ENCODE measurements at regions not wholly inside any gene's neighbourhood (a gene's known extent, or its start where the extent isn't known, plus 50 kb on each side); places are given as distances from the start of the nearest gene placed in this dataset.
"Not testable (repeated sequence)": the region's sequence is repeated elsewhere in the genome, so short reads cannot be mapped to it uniquely, and the experiment has no call there.

DNA sequence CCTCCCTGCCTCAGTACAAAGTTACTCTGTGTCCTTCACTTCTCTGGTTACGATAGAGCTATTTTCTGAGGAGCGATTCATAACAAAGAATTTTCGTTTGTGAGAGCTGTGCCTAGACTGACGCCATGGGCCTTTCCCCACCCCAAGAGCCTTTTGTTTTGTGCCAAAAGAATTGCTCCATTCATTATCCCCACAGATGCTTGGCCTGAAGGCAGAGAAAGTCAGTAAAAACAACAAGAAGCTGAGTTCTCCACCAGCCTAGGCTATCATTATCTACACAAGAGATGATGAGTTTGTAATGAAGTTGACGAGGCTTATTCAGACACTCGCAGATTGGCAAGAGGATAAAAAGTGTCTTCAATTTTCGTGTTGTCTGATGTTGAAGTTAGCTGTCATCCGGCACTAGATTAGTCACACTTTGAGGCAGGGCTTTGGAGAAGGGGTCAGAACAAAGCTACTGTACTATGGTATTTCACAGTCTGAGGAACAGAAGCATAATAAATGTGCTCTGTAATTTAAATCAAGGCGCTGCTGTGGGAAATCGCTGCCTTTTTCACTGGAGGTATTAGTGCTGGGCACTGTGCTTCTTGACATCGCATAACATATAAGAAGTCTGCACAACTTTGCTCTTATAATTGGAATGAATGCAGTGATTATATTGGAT is 278.4 kb upstream of the FIGN start:
- DNase-seq: no peak

DNA sequence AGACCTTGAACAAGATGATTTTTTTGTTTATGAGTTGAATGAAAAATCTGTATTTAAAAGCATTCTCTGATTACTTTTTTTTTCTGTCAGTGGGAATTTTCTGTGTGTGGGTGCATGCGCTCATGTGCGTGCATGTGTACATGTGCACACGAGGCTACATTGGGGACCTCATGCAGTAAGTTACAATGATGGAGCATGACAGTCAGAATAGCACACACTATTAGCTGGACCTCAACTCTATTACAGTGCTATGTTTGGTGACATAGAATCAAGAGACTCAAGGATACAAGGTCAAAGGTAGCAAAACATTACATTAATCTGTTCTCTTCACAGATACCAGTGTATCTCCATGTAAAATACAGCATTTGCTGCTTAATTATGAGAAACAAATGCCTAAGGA is 276.8 kb upstream of the FIGN start:
- no peak for DNase-seq

DNA sequence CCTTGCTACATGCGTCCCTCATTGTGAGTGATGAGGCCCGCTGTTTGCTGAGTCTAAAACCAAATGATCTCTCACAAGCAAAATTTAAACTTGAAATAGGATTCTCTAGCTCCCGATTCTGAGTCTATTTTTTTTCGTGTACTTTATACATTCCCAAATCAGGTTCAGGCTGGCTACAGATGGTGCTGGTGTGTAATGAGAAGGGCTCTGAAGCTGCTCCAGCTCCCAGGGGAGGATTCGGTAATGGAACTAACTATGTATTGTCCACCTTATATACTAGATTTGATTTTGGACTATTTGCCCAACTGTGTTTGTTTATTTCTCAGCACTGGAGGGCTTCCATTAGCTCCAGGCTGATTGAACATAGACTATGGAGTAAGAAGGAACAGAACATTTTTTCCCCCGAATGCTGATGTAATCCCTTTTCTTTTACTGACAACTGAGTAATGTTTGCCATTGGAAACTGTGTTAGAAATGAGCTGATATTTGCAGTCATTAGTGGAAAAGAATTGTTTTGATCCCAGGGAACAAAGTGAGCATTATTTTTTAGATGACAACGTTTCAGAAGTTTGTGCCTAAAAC is 274.0 kb upstream of the FIGN start:
- no peak for DNase-seq

DNA sequence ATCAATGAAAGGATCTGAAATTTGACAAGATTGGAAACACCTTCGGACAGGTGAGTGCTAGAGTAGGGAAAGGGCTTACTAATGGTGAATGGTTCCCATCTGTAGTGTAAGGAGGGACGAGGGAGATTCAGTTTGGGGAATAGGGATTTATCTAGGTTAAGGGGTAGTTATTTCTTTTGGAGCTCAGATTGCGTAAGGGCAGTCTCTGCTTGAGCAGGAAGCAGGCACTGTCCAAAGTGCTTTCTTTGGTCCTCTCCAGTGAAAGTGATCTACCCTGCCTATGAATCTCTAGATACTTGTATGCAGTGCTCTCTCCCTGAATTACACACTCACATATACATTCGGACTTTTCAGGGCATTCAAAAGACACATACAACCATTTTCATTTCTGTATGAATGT is 272.9 kb upstream of the FIGN start:
- no peak for DNase-seq

DNA sequence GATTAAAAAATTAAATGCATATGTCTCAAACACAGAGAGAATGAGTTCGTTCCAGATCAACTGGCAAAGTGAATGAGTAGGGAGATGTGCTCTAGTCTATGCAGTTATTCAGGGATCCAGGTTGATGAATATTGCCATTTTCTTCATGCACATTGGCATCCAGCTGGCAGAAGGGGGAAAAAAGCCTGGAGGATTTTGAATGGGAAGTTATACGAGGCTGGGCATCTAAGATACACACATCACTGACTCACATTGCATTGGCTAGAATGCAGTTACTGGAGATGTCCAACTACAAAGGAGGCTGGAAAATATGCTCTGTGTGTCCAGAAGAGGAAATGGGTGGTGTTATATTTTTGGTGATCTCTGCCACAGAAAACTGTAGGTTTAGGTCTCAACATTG is 270.9 kb upstream of the FIGN start:
- no peak for DNase-seq

DNA sequence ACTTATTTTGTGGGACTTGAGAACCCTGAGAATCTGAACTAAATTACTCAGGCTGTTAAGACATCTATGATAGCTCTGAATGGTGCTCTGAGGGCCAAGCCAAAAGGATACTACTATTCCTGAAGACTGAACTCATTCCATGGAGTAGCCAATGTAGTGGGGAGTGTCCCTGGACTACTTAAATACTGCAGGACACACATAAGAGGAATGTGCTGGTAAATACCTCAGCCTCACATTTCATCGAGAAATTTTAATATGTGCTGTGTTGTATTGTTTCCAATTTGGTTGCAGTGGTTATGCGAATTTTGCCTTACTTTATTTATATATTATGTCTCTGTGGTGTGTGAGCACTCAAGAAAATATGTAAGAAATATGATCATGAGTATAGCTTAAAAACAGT is 264.4 kb upstream of the FIGN start:
- DNase-seq: no peak

DNA sequence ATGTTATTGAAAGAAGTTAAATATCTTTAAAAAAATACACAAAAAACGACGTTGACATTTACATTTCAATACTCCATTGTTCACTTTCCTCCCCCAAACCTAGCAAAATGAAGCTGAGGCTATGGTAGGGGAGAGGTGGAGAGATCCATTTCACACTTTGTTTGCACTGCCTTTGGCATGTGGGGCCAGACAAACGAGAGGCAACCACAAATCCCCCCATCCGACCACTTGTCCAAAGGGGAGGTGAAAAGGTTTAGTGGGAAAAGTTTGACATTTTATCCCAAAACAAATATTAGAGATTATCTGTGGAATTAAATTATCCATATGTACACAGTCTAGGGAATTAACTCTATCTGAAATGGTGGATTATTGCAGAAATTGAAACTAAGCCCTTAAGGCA is 261.7 kb upstream of the FIGN start:
- no peak for DNase-seq

DNA sequence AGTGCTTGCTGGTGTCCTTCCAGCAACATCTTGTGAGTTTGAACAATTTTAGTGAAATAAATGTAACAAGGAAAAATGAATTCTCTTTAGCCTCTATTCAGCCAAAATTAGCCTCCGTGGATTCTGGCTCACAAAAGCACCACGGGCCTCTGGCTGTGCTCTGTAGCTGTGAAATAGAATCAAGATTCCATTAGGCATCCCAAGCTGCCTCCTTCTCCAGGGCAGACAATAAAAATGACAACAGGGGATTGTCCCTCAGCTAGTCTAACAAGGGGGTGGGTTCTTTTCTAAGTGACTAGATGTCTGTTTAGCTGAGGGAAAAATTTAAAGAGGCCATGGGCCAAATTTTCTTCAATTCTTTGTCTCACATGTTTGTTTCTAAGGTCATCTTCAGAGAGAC is 254.7 kb upstream of the FIGN start:
- DNase-seq: no peak

DNA sequence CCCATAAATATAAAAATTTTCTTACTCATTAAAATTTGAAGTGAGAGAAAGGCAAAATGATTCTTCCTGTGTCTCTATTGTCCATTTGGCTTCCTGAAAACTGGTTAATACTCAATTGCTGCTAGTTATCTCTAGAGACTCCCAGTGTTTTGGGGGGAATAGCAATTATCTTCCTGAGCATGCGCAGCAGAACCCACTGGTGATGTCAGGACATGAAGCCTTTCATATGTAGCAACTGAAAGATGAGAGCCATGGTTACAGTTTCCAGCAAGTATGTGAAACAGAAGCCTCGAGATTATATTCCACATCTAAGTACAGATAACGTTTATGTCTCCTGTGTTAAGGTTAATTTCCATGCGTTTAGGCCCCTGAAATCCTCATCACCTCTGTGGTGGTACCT is 254.3 kb upstream of the FIGN start:
- DNase-seq: no peak

DNA sequence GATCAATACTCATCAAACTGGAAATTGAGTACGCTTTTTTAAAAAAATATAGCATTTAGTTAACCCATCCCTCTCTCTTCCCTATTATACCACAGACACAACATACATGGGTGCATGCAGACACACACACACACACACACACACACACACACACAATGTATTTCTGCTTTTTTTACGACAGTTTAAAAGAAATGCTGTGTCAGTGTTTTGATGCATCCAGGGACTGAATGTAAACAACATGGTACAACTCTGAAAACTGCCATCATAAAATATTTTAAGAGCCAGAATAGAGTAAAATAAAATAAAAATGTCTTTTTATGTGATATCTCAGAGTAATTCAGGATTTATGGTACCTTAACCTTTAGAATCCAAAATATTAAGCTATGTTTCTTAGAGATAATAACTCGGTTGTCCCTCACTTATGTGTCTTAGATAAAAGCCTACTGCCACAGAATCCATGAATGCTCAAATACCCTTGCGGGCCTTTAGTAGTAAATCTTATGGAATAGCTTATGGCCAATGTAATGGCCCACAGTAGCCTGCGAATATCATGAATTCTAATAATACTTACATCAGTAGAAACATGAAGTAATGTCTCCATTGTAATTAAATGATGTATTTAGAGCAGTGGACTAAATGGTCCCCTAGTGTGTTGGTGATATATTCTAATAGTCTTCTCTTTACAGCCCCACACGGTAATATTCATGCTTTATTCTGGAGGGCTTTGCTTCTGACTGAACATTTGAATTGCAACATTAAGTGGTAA is 251.6 kb upstream of the FIGN start:
- no peak for DNase-seq

DNA sequence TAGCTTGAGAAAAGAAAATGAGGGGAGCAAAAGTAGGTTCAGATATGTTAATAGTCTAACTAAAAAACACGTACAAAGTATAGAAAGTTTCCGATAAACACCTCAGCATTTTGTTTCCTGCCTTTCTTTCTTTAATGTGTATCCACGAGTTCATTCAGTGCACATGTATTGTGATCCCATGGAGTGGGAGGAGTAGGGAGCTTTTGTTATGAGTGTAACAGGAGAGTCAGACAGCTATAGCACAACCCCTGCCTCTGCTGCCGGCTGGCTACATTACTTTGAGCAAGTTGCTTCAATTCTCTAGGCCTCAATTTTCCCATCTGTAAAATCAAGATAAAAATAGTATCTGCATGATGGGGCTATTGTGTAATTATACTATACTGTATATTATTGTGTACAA is 249.2 kb upstream of the FIGN start:
- DNase-seq: no peak

DNA sequence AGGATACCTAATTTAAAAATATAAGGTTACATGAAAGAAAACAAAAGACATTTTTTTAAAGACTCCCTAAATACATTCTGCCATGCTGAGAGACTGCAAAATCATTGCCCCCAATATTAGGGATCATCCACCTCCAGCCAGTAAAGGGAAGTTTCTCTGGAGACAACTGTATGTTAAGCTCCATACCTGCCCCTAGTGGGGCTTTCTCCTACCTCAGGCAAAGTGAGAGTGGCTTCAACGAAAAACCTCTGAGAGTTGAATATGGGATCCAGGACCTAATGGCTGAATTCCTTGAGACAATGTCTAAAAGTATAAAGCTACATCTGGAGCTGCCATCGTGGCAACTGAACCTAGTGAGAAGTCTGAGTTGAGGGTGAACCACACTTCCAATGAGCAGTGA is 248.1 kb upstream of the FIGN start:
- no peak for DNase-seq

DNA sequence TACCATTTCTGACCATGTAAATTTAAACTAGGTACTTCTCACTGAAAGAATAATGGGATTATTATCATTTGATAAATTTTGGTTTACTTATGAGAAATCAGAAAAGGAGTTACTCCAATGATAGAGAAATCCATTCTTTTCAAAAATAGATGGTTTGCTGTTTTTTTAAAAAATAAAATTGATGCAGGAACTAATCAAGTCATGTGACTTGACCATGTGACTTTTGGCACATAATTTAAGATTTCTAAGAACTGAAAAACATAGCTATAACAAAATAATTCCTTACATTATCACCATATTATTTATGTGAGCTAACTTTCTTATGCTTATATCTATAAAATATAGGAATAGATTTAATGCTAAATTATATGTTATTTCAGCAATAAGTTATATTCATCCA is 247.1 kb upstream of the FIGN start:
- DNase-seq: no peak

DNA sequence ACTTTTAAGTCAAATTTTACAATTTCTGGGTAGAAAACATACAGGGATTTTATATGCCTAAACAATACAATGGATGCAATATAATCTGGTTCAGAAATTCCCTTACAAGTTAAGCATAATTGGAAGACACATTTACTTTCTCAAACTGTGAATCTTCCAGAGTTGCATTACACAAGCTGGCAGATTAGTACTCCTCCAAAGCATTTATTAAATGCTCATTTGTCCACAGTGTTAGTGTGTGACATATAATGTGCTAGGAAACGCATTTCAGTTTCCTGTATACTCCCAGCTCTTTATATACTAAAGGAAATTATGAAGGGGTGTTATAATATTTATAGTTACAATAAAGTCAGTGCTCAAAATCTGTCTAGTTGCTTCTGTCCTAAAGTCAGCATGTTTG is 239.0 kb upstream of the FIGN start:
- DNase-seq: no peak

DNA sequence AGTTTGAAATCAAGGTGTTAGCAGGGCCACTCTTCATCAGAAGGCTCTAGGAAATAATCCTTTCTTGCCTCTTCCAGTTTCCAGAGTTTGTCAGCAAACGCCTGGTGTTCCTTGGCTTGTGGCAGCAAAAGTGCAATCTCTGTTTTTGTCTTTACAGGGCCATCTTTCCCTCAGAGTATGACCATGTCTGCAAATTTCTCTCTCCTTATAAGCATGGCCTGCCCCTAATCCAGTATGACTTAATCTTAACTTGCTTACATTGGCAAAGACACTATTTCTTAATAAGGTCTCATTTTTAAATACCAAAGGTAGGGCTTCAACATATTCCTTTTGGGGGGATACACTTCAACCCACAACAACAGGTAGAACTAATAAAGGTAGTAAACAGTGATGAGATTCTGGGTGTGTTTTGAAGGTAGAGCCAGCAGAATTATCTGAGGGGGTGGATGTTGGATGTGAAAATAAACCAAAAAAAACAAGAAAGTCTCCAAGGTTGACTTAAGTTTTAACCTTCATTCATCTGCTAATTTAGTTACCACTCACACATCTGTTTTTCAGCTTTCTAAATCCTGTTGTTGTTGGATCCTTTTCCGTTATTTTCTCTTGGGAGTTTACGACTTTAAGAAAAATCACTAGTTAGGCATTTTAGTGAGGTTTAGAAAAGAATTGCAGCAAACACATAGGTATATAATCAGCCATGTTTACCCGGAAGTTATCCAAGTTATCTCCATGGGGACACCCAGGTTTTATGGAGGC is 234.4 kb upstream of the FIGN start:
- no peak for DNase-seq

DNA sequence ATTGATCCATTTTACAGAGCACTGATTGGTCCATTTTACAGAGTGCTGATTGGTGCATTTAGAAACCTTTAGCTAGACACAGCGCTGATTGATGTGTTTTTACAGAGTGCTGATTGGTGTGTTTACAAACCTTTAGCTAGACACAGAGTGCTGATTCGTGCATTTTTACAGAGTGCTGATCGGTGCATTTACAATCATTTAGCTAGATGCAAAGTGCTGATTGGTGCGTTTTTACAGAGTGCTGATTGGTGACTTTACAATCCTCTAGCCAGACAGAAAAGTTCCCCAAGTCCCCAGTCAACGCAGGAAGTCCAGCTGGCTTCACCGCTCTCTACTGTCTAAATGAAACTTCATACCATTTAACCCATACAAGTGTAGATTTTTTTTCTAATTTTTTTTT is 228.5 kb upstream of the FIGN start:
- DNase-seq: not testable (repeated sequence)

DNA sequence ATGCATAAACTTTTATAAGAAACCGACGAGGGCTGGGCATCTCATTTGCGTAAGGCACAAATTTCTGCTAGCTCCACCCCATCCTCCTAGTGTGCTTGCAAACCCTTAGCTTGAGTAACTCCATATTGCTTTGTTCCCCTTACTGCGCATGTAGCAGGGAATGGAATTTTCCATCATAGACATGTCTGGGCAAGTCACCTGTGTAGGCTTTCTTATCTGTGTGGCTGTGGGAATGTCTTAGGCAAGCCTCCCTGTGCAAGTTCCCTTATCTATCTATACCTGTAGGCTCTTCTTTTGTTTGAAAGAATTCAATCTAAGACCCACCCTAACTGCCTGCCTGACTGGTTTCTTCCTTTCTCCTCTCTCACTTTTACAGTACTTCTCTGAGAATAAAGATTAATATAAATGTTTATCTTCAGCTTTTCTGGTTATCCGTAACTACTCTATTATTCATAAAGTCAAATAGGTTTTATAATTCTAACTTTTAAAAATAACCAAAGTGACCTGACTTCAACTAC is 217.6 kb upstream of the FIGN start:
- no peak for DNase-seq

DNA sequence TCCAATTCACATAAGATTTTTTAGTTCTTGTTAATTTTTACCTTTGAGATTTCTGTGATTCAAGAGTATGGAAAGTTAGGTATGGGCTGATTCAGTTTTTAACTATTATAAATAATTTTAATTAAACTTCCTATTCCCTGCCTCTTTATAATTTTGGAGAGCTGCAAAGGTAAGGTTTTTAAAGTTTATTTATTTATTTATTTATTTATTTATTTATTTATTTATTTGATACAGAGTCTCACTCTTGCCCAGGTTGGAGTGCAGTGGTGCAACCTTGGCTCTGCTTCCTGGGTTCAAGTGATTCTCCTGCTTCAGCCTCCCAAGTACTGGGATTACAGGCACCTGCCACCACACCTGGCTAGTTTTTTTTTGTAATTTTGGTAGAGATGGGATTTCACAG is 215.5 kb upstream of the FIGN start:
- no peak for DNase-seq

DNA sequence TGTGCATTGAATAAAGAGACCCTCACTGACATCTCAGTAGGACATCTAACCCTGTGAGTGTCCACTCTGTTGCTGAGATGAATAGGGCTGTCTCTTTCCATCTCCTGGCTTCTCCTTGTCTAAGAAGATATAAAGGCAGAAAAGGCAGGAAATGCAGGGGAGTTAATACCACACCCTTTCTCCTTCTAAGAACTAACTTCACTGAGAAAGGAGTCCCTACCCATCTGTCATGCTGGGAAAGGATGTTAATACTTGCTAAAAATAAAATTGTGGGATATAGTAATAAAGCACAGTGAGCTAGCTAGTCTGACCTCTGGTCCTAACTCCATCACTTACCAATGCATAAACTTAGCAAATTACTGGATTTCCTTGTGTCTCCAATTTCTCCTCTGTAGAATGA is 213.9 kb upstream of the FIGN start:
- no peak for DNase-seq

DNA sequence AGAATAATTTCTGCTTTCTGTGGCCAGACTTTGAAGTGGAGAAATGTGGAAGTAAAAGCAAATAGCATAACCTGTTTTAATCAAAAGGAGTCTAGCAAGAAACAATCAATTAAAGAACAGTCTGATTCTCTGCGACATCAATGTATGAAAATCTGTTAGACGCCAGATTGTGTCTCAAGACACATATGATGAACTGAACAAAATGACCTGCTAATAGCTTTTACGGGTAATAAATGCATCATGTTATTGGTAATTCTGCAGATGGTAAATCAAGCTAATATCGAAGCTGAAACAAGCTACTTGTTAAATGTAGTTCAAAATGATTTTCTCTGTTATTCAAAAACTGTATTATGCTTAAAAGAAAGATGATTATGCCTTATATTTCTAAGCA is 208.5 kb upstream of the FIGN start:
- no peak for DNase-seq

DNA sequence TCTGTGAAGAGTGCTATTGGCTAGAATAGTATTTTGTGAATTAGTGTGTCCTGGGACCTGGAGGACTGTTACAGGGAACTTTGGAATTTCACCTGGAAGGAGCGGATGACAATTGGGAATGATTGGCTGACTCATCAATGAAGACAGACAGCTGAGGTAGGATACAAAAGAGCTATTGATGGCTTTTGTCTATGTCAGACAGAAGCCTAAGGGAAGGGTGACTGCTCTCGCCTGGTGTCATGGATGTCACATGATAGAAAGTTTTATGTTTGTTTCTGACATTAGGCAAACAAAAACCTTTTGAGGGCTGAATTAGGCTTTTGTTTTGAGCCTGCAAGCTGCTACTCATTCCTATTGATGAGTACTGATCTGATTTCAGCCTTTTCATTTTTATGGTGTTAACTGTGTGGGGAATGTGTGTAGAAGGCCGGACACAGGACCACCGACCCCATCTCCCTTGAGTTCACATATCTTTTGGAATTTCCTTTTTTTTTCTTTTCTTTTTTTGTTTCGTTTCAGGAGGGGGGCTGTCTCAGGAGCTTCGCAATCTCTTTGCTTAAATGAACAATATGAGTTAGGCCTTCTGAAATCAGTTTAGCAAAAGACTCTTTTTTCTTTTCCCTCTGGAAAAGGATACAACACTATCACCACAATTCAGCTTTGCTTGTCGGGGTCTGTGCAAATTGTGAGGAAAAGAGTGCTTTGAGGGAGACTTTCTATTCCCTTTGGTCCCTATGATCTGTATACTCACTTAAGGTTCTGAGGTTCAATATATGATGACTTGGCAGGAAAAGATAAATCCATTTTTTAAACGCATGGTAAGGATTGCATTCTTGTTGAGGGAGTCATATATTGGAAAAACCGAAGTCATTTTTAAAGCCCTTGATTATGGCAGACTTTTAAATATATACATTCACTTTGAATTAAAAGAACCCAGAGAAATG is 207.9 kb upstream of the FIGN start:
- DNase-seq: no peak

DNA sequence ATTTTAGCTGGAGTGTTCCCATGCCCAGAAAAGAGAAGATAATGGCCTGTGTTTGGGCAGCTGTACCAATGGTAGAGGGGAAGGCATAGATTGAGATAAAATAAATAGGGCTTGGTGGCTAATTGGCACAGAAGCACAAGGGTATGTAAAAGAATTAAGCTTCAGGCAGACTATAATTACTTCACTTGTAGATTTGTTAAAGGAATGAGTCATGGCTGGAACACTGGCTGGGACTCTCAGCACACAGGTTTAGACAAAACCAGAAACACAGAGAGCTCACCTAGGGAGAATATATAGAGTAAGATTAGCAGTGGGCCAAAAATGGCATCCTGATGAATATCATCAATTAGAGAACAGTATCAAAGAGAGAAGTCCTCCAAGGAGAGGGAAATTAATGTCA is 198.3 kb upstream of the FIGN start:
- DNase-seq: peak; percentile 6

DNA sequence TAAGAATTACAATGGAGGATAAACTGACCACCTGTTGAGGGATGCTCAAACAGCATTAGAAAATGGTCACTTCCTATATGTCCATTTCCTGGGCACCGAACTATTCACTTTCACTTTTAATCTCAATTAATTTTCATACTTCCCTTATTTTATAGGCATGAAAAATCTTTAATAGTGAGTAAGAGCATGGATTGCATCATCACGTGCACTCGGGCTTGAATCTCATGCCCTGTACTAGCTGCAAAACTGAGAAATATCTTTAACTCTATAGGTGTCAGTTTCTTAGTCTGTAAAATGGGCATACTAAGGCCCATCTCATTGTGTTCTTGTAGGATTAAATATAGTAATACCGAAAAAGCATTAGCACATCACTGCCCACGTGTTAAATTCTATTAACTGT is 183.9 kb upstream of the FIGN start:
- no peak for DNase-seq
